Lower lobe of right lung (tissue), 2 donors: ENCODE measurements at regions not wholly inside any gene's neighbourhood (a gene's known extent, or its start where the extent isn't known, plus 50 kb on each side); places are given as distances from the start of the nearest gene placed in this dataset.
A peak's percentile ranks its signal among the peaks of the same experiment; 100 is the strongest.

ENCODE experiments used
- ATAC-seq, 2 donors: fragments of 200-7000 bp; cut with Tn5 transposase; one replicate each; pipeline ENCODE4 v1.9.1; 2020 to 2022; ENCODE audit warnings: mild to moderate bottlenecking in 2 of 2, moderate library complexity in 2 of 2
- DNase-seq: peaks from one replicate; pipeline ENCODE4 v3.0.0-alpha.2; 2020
- H3K27ac ChIP-seq: fragments of 200-600 bp; one replicate; pipeline ENCODE4 v1.8.0; 2022
- H3K27me3 ChIP-seq: fragments of 200-600 bp; one replicate; pipeline ENCODE4 v1.8.0; 2022; ENCODE audit warnings: low read depth
- H3K36me3 ChIP-seq: fragments of 200-600 bp; one replicate; pipeline ENCODE4 v1.8.0; 2022; ENCODE audit warnings: mild to moderate bottlenecking
- H3K4me1 ChIP-seq: fragments of 200-600 bp; one replicate; pipeline ENCODE4 v1.8.0; 2022
- H3K4me3 ChIP-seq: fragments of 200-600 bp; one replicate; pipeline ENCODE4 v1.8.0; 2022; ENCODE audit warnings: mild to moderate bottlenecking
- H3K9me3 ChIP-seq: fragments of 200-600 bp; one replicate; pipeline ENCODE4 v1.8.0; 2022
- CTCF ChIP-seq: fragments of 200-600 bp; IDR thresholded peaks from one replicate; pipeline ENCODE4 v1.8.0; 2022; ENCODE audit warnings: antibody characterized with exemption, mild to moderate bottlenecking
- intact Hi-C: fragments of 100-400 bp; cut with DNase I; formaldehyde crosslinking; loops from one replicate; pipeline ENCODE4 v1.11.0; 2022
- donor health status: DM: no; HTN: yes; CAD: no; lungs with severe emphysema.

DNA sequence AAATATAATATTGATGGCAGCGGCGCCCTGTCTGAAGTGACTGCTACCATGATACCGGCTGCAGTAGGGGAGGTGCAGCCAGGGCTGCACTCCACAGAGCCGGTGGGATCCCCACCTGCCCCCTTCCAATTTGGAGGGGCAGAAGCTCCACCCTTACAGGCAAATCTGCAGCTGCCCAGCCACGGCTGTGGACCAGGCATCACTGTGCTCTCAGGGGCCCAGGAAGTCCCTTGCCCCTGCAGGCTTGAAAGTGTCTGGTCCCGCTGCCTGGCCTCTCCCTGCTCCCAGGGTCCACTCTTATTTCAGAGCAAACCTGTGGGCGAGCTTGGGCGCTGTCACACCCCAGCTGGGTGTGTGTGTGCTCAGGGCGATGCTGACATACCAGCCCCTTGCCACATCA is 172.7 kb upstream of the SMIM30 start:
- peak in 1 of 2 donors; percentile 15 for ATAC-seq
- Histone ChIP-seq H3K27ac (no peak overlapping the region), H3K9me3 (no peaks in the 10 kb centered on the region), H3K27me3 (no peaks in the 10 kb centered on the region), H3K4me3 (no peak overlapping the region), H3K36me3 (no peaks in the 10 kb centered on the region), H3K4me1 (no peaks in the 10 kb centered on the region)
- DNase-seq = no peak
- TF ChIP-seq CTCF = no peak
- intact Hi-C loops = no loop called here

DNA sequence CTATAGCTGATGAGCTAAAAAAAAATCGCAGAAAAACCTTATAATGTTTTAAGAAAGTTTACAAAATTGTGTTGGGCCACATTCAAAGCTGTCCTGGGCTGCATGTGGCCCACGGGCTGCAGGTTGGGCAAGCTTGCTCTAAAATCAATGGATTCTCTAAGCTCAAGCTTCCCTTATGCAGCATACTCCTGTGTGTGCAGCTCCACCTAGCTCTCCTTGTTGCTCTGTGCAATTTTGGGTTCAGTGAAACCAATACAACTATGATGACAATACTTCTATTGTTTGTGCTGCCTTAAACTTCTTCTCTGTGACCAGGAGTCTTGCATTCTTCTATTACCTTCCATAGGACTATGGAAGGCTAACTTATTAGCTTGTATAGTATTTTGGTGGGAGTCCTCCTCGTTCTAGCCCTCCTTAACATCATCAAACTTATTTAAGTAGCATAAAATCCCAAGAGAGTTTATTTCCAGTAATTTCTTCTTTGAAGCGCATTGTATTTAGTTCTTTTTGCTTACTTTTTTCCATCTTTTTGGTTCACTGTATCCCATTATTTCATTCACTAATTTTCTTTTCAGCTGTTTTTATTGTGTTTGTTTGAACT is 170.9 kb upstream of the SMIM30 start:
- no peak for ATAC-seq
- no peaks in the 10 kb centered on the region for H3K9me3 ChIP-seq
- TF ChIP-seq CTCF = no peak
- H3K27ac ChIP-seq = no peak overlapping the region
- H3K36me3 ChIP-seq = no peaks in the 10 kb centered on the region
- intact Hi-C loops = no loop called here
- DNase-seq = no peak
- no peaks in the 10 kb centered on the region for H3K4me1 ChIP-seq
- no peak overlapping the region for H3K4me3 ChIP-seq
- no peaks in the 10 kb centered on the region for H3K27me3 ChIP-seq

GRCh38 chr7:113285411-113285810 is 167.1 kb upstream of the SMIM30 start:
- Histone ChIP-seq H3K4me1 (no peaks in the 10 kb centered on the region), H3K4me3 (no peak overlapping the region), H3K9me3 (no peaks in the 10 kb centered on the region), H3K27me3 (no peaks in the 10 kb centered on the region), H3K36me3 (no peaks in the 10 kb centered on the region), H3K27ac (no peak overlapping the region)
- no peak for TF ChIP-seq CTCF
- intact Hi-C loops = no loop called here
- ATAC-seq (no peak), DNase-seq (no peak)

DNA sequence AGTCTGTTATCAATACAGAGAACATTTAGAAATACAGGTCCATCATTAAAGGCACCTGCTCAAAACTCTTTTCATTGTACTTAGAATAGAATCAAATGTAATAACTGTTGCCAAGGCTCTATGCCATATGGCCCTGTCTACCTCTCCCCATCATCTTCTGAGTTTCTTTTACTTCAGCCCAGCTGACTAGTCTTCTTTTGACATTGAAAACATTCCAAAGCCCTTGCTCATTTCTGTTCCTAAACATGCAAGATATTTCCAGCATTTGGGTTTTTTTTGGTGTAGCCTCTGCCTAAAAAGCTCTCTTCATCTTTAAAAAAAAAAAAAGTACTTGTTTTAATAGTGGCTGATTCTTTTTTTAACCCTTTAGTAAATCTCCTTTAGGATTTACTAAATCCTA is 165.5 kb upstream of the SMIM30 start:
- Histone ChIP-seq H3K36me3 (no peaks in the 10 kb centered on the region), H3K27ac (no peak overlapping the region), H3K4me1 (no peaks in the 10 kb centered on the region), H3K27me3 (no peaks in the 10 kb centered on the region), H3K9me3 (no peaks in the 10 kb centered on the region), H3K4me3 (no peak overlapping the region)
- no peak for DNase-seq
- ATAC-seq = no peak
- no peak for TF ChIP-seq CTCF
- intact Hi-C loops = no loop called here

DNA sequence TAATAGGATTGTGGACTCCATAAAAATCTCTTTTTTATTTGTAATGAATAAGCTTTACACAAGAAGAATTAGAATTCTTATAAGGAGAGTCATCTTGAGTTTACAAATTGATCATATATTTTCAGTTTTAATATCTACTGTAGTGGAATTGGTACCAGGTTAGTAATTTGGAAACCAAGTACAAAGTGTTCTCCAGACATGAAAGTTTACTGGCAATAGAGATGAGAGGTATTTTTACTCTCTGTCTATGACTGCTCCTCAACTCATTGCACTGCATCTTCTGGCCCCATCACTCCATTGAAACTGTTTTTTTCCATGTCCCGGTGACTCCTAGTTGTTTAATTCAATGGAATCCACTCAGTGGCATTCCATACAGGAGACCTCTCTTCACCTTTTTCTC is 164.5 kb upstream of the SMIM30 start:
- Histone ChIP-seq H3K9me3 (no peaks in the 10 kb centered on the region), H3K27ac (no peak overlapping the region), H3K4me1 (no peaks in the 10 kb centered on the region), H3K36me3 (no peaks in the 10 kb centered on the region), H3K27me3 (no peaks in the 10 kb centered on the region), H3K4me3 (no peak overlapping the region)
- no peak for ATAC-seq
- no peak for TF ChIP-seq CTCF
- intact Hi-C loops = no loop called here
- no peak for DNase-seq

DNA sequence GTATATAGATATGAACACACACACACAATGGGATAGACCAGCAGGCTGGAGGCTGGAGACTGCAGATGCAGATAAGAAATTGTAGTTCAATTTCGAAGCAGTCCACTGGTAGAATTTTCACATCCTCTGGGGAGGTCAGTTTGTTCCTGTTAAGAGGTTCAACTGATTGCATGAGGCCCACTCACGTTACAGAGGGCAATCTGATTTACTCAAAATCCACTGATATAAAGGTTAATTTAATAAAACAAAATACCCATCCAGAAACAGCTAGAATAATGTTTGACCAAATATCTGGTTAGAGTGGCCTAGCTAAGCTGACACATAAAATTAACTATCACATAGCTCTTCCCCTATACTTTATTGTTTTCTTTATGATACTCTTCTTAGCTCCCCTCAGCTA is 162.9 kb upstream of the SMIM30 start:
- H3K36me3 ChIP-seq = no peaks in the 10 kb centered on the region
- no peak for DNase-seq
- no peaks in the 10 kb centered on the region for H3K4me1 ChIP-seq
- no peaks in the 10 kb centered on the region for H3K9me3 ChIP-seq
- no peak for ATAC-seq
- no peak overlapping the region for H3K4me3 ChIP-seq
- H3K27ac ChIP-seq = no peak overlapping the region
- H3K27me3 ChIP-seq = no peaks in the 10 kb centered on the region
- no peak for TF ChIP-seq CTCF
- intact Hi-C loops = no loop called here
